Psoas muscle (tissue), 7 donors: ENCODE measurements at regions not wholly inside any gene's neighbourhood (a gene's known extent, or its start where the extent isn't known, plus 50 kb on each side); places are given as distances from the start of the nearest gene placed in this dataset.
"Not testable (repeated sequence)": the region's sequence is repeated elsewhere in the genome, so short reads cannot be mapped to it uniquely, and the experiment has no call there.

Experiments used
- ATAC-seq, 4 donors: fragments of 200-7000 bp; cut with Tn5 transposase; one replicate each; pipeline ENCODE4 v1.9.1; 2020; ENCODE audit warnings: moderate library complexity in 3 of 4, mild to moderate bottlenecking in 2 of 4
- DNase-seq, 2 donors: peaks; one replicate each; pipeline ENCODE4 v3.0.0-alpha.2; 2020
- H3K27ac ChIP-seq: fragments of 200-600 bp; one replicate; pipeline ENCODE4 v1.8.0; 2022
- H3K27me3 ChIP-seq, 3 donors: fragments of 200-600 bp in 1 of 3; one replicate each; pipeline versions ENCODE4 v1.6.1 to v1.8.0; 2013 to 2022; ENCODE audit warnings: low read length in 2 of 3, mild to moderate bottlenecking in 2 of 3, moderate library complexity in 1 of 3; ENCODE audit not compliant: insufficient read depth in 3 of 3
- H3K36me3 ChIP-seq, 2 donors: fragments of 200-600 bp in 1 of 2; one replicate each; pipeline versions ENCODE4 v1.6.1 to v1.8.0; 2013 to 2022; ENCODE audit warnings: low read depth in 1 of 2, mild to moderate bottlenecking in 1 of 2, moderate library complexity in 1 of 2; ENCODE audit not compliant: insufficient read depth in 1 of 2
- H3K4me1 ChIP-seq: fragments of 200-600 bp; one replicate; pipeline ENCODE4 v1.8.0; 2022
- H3K4me3 ChIP-seq: fragments of 200-600 bp; one replicate; pipeline ENCODE4 v1.8.0; 2022; ENCODE audit warnings: mild to moderate bottlenecking
- H3K9me3 ChIP-seq: fragments of 200-600 bp; one replicate; pipeline ENCODE4 v1.8.0; 2022
- WGBS, 3 donors: extraction: QIAGEN DNeasy Blood & Tissue Kit; methylation state at CpG; one replicate each; pipeline versions ENCODE4 v1.1.6 to v1.1.7; 2013; 5-methylcytosine and 5-hydroxymethylcytosine counted together
- intact Hi-C, 2 donors: fragments of 100-400 bp; cut with DNase I; formaldehyde crosslinking; loops; one replicate each; pipeline versions ENCODE4 v1.11.0 to v1.14.2; 2022
- TF ChIP-seq, protein P1 (sequence below): fragments of 200-600 bp; IDR thresholded peaks from one replicate; pipeline ENCODE4 v1.8.0; 2022; ENCODE audit warnings: antibody characterized with exemption
- donor health status: healthy with polysubstance abuse.
- donor health status: DM: no; HTN: no; CAD: no; lungs with moderate emphysema.
- donor health status: Bipolar disorder and iron deficiency.
- donor health status: healthy.
- donor health status: DM: yes; HTN: yes; CAD: no.
- donor health status: DM: no; HTN: no; CAD: no.
- donor health status: DM: yes; HTN: yes; CAD: no.

DNA sequence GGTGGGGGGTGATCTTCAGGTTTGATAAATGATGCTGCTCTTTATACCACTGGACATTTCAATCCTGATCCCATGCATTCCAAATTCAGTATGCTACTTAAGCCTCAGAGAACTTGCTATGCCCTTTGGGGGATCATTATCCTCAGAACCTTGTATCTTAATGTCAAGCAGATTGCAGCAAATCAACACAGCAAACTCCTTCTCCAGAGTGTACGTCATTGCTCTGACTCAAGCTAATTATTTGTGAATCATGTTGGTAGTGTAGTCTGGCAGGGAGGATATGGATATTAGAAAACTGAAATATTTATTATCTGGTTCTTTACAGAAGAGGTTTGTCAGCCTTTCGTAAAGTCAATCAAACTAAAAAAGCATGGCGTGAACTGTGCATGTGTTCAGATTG lies 562.5 kb upstream of the FAM98A start:
- no peaks in the 10 kb centered on the region for H3K27me3 ChIP-seq
- DNase-seq (no peak), ATAC-seq (no peak)
- no peak overlapping the region for H3K4me3 ChIP-seq
- H3K4me1 ChIP-seq, result no peaks in the 10 kb centered on the region
- WGBS, 3 donors, result 54 to 58% (median 54%) methylated on average over 3 of the region's 3 CpGs
- TF ChIP-seq, protein P1, sequence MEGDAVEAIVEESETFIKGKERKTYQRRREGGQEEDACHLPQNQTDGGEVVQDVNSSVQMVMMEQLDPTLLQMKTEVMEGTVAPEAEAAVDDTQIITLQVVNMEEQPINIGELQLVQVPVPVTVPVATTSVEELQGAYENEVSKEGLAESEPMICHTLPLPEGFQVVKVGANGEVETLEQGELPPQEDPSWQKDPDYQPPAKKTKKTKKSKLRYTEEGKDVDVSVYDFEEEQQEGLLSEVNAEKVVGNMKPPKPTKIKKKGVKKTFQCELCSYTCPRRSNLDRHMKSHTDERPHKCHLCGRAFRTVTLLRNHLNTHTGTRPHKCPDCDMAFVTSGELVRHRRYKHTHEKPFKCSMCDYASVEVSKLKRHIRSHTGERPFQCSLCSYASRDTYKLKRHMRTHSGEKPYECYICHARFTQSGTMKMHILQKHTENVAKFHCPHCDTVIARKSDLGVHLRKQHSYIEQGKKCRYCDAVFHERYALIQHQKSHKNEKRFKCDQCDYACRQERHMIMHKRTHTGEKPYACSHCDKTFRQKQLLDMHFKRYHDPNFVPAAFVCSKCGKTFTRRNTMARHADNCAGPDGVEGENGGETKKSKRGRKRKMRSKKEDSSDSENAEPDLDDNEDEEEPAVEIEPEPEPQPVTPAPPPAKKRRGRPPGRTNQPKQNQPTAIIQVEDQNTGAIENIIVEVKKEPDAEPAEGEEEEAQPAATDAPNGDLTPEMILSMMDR, result no peak
- intact Hi-C loops, result no loop called here
- no peaks in the 10 kb centered on the region for H3K9me3 ChIP-seq
- no peak overlapping the region for H3K27ac ChIP-seq
- H3K36me3 ChIP-seq, result no peaks in the 10 kb centered on the region

DNA sequence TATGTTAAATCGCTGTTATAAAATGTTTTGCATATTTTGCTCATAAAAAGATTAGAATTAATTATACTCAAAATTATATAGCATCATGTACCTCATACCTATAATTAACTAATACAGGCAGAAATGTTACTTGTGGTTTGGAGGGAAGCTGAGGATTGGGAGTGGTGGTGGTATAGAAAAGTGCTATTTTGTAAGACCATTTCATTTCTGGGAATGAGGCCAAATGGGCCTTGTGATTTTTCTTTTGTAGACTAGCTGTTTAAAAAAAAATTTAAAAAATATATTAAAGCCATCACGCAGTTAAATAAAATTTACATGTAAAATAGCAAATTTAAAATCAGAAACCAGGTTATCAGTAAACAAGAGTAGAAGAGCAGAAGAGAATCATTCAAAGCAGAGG lies 560.8 kb upstream of the FAM98A start:
- no peaks in the 10 kb centered on the region for H3K36me3 ChIP-seq
- no peaks in the 10 kb centered on the region for H3K9me3 ChIP-seq
- intact Hi-C loops, result no loop called here
- no peak overlapping the region for H3K27ac ChIP-seq
- WGBS, 3 donors, result 86 to 89% (median 87%) methylated on average over 2 of the region's 2 CpGs
- no peak for DNase-seq
- no peaks in the 10 kb centered on the region for H3K4me1 ChIP-seq
- no peak overlapping the region for H3K4me3 ChIP-seq
- TF ChIP-seq, protein P1, result no peak
- ATAC-seq, result no peak
- H3K27me3 ChIP-seq, result no peaks in the 10 kb centered on the region

DNA sequence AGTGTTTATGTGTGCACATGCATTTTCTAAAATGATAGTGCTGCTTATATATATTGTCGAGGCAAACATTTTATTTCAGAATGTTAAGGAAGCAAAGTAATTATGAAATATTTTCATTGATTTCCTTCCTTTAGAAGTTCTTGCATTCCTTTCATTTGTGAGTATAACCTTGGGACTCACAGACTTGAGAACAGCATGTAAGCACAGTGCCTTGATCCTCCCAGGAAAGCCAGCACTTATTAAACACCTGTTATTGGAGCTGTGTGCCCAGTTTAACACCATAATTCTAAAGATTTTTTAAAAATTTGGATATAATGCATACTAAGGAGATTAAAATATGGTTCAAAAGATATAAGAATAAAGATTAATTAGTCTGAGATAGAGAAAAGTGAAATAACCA lies 554.4 kb upstream of the FAM98A start:
- ATAC-seq, result no peak
- DNase-seq, result no peak
- H3K27ac ChIP-seq, result no peak overlapping the region
- no peaks in the 10 kb centered on the region for H3K27me3 ChIP-seq
- WGBS, 3 donors, result 69 to 80% (median 69%) methylated on average over 1 of the region's 1 CpG
- H3K4me1 ChIP-seq, result no peaks in the 10 kb centered on the region
- TF ChIP-seq, protein P1, result no peak
- intact Hi-C loops, result no loop called here
- no peaks in the 10 kb centered on the region for H3K9me3 ChIP-seq
- H3K4me3 ChIP-seq, result no peak overlapping the region
- H3K36me3 ChIP-seq, result no peaks in the 10 kb centered on the region

DNA sequence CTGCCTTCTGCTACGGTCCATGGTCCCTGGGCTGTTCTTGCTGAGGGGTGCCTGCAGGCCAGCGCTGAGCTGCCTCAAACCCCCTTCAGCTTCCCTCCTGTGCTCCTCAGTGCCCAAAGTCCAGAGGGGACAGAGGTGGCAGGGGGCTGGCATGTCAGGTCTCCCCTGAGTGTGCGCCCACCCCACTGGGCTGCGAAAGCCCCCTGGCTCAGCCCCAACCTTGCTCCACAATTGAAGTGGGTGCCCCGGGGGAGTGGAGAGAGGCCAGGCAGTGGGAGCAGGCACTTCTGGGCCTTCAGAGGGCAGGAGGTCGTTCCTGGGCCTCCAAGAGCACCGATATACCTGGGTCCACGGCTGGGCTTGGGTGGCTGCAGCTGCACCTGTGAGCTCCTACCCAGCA lies 548.7 kb upstream of the FAM98A start:
- DNase-seq, result no peak

DNA sequence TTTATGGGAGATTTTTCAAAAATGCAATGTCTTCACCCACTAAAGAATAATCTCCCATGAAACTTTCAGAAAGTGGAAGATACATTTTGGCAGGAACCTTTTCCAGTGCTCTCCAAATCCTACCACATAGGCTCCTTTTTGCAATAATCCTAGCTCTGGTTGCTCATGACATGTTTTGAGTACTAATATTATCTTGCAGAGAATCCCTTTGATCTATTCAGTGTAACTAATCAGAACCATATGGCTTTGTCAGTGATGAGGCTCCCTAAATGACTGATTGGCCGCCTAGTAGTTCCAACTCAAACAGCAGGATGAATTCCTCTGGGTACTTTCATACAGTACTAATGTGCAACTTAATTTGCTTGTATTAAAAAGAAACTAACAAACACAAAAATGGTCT lies 544.0 kb upstream of the FAM98A start:
- DNase-seq (no peak), ATAC-seq (no peak)
- Histone ChIP-seq H3K4me3 (no peak overlapping the region), H3K36me3 (no peaks in the 10 kb centered on the region), H3K27ac (no peak overlapping the region), H3K4me1 (no peaks in the 10 kb centered on the region), H3K27me3 (no peaks in the 10 kb centered on the region), H3K9me3 (no peaks in the 10 kb centered on the region)
- intact Hi-C loops, result no loop called here
- TF ChIP-seq, protein P1, result no peak
- WGBS, 3 donors, result 27 to 39% (median 38%) methylated on average over 1 of the region's 1 CpG

More for the DNA sequence above, 548.7 kb upstream of the FAM98A start:
- intact Hi-C loops, result no loop called here
- Histone ChIP-seq H3K4me1 (no peaks in the 10 kb centered on the region), H3K27me3 (no peaks in the 10 kb centered on the region), H3K36me3 (no peaks in the 10 kb centered on the region), H3K4me3 (no peak overlapping the region), H3K27ac (no peak overlapping the region), H3K9me3 (no peaks in the 10 kb centered on the region)
- WGBS, 3 donors, result 85 to 92% (median 87%) methylated on average over 8 of the region's 8 CpGs
- TF ChIP-seq, protein P1, result no peak
- no peak for ATAC-seq

DNA sequence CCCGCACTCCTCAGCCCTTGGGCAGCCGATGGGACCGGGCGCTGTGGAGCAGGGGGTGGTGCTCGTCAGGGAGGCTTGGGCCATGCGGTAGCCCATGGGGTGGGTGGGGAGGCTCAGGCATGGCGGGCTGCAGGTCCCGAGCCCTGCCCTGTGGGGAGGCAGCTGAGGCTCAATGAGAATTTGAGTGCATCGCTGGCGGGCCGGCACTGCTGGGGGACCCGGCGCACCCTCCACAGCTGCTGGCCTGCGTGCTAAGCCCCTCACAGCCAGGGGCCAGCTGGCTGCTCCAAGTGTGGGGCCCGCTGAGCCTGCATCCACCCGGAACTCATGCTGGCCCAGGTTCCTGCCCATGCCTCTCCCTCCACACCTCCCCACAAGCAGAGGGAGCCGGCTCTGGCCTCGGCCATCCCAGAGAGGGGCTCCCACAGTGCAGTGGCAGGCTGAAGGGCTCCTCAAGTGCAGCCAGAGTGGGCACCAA lies 543.5 kb upstream of the FAM98A start:
- 91 to 94% (median 93%) methylated on average over 13 to 18 of the region's 18 CpGs for WGBS, 3 donors

DNA sequence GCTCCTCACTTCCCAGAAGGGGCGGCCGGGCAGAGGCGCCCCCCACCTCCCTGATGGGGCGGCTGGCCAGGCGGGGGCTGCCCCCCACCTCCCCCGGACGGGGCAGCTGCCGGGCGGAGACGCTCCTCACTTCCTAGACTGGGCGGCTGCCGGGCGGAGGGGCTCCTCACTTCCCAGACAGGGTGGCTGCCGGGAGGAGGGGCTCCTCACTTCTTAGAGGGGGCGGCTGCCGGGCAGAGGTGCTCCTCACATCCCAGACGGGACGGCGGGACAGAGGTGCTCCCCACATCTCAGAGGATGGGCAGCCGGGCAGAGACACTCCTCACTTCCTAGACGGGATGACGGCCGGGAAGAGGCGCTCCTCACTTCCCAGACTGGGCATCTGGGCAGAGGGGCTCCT lies 534.0 kb upstream of the FAM98A start:
- WGBS, 3 donors, result 94 to 96% (median 95%) methylated on average over 18 to 24 of the region's 24 CpGs
- H3K4me3 ChIP-seq, ATAC-seq, DNase-seq, H3K27ac ChIP-seq, H3K27me3 ChIP-seq, H3K4me1 ChIP-seq, H3K36me3 ChIP-seq, H3K9me3 ChIP-seq, intact Hi-C loops: not testable (repeated sequence)

More for the DNA sequence above, 543.5 kb upstream of the FAM98A start:
- H3K27me3 ChIP-seq, DNase-seq, intact Hi-C loops, H3K4me1 ChIP-seq, H3K27ac ChIP-seq, H3K36me3 ChIP-seq, H3K9me3 ChIP-seq, H3K4me3 ChIP-seq, ATAC-seq: not testable (repeated sequence)
